Panc1 (cell line): ENCODE measurements at regions not wholly inside any gene's neighbourhood (a gene's known extent, or its start where the extent isn't known, plus 50 kb on each side); places are given as distances from the start of the nearest gene placed in this dataset.
"Not testable (repeated sequence)": the region's sequence is repeated elsewhere in the genome, so short reads cannot be mapped to it uniquely, and the experiment has no call there.

ENCODE experiments used
- ATAC-seq: fragments of 200-7000 bp; cut with Tn5 transposase; 2 replicates; pipeline ENCODE4 v1.9.1; 2020; ENCODE audit warnings: mild to moderate bottlenecking, moderate library complexity
- BruUV-seq: library from RNA; stranded (reverse); fragments of 400-500 nt; replicated peaks from 2 replicates; lab custom pipeline; 2021; lab: Mats Ljungman, UMichigan
- CTCF ChIA-PET: fragments of 300-600 bp; sonication (Branson Sonifier 250); formaldehyde crosslinking; loops from one replicate; lab custom pipeline; 2022; ENCODE audit warnings: antibody characterized with exemption; lab: Charles Lee
- POLR2A ChIA-PET: fragments of 300-600 bp; sonication (Branson Sonifier 250); formaldehyde crosslinking; loops from one replicate; lab custom pipeline; 2022; ENCODE audit warnings: antibody characterized with exemption; lab: Charles Lee
- DNase-seq: peaks from one replicate; pipeline ENCODE4 v3.0.0-alpha.2; 2010; ENCODE audit warnings: low read depth, low spot score
- H3K27ac ChIP-seq: 2 replicates; pipeline ENCODE4 v1.5.1; 2011; ENCODE audit warnings: mild to moderate bottlenecking, low read length, inconsistent platforms
- H3K27me3 ChIP-seq: fragments of 200-500 bp; sonication (Bioruptor generic); 2 replicates; pipeline ENCODE4 v1.6.0; 2014; ENCODE audit warnings: low read length, inconsistent platforms; ENCODE audit not compliant: control insufficient read depth, insufficient read depth
- H3K36me3 ChIP-seq: fragments of 200-500 bp; sonication (Bioruptor generic); 2 replicates; pipeline ENCODE4 v1.5.1; 2014; ENCODE audit warnings: inconsistent platforms, mild to moderate bottlenecking, low read length, moderate library complexity; ENCODE audit not compliant: control insufficient read depth, insufficient read depth
- H3K4me1 ChIP-seq: 2 replicates; pipeline ENCODE4 v1.5.1; 2011; ENCODE audit warnings: inconsistent platforms, mild to moderate bottlenecking, low read length, moderate library complexity; ENCODE audit not compliant: control insufficient read depth, insufficient read depth
- H3K4me3 ChIP-seq, 2 experiments: 2 replicates each; pipeline ENCODE4 v1.5.1; 2011 to 2012; ENCODE audit warnings: low read depth in 2 of 2, low read length in 2 of 2, mild to moderate bottlenecking in 2 of 2, inconsistent platforms in 1 of 2, moderate library complexity in 1 of 2
- H3K9me3 ChIP-seq: fragments of 200-500 bp; sonication (Bioruptor generic); 2 replicates; pipeline ENCODE4 v1.5.1; 2014; ENCODE audit warnings: low read depth, mild to moderate bottlenecking, inconsistent platforms, low read length, moderate library complexity; ENCODE audit not compliant: control insufficient read depth, insufficient read depth
- POLR2AphosphoS5 ChIP-seq: IDR thresholded peaks from 2 replicates; pipeline ENCODE4 v1.6.1; 2012; ENCODE audit warnings: mild to moderate bottlenecking, low read depth, low read length, moderate library complexity
- SIN3A ChIP-seq: IDR thresholded peaks from 2 replicates; pipeline ENCODE4 v1.6.1; 2012; ENCODE audit warnings: low read depth, mild to moderate bottlenecking, low read length, moderate library complexity, borderline replicate concordance; ENCODE audit not compliant: insufficient read depth
- TCF7L2 ChIP-seq: IDR thresholded peaks from 2 replicates; pipeline ENCODE4 v1.6.1; 2011; ENCODE audit warnings: mild to moderate bottlenecking, low read depth, low read length, inconsistent platforms
- in situ Hi-C: cut with HindIII; loops from 2 replicates; pipeline ENCODE4 v1.10.0; 2016; ENCODE audit warnings: low sequenced_read_pairs, low pct_unique_long_range_greater_than_20kb
- intact Hi-C: fragments of 100-400 bp; cut with micrococcal nuclease; formaldehyde crosslinking; loops from one replicate; pipeline ENCODE4 v1.10.0; 2022; ENCODE audit not compliant: unreplicated experiment
- TF ChIP-seq, protein P1 (sequence below), 2 experiments: IDR thresholded peaks; 2 replicates each; pipeline ENCODE4 v1.6.1; 2011 to 2012; ENCODE audit warnings: low read depth in 2 of 2, control low read depth in 1 of 2, low read length in 1 of 2, mild to moderate bottlenecking in 1 of 2, moderate library complexity in 1 of 2; ENCODE audit not compliant: insufficient read depth in 1 of 2
- TF ChIP-seq, protein P2 (sequence below): fragments of 450-650 bp; IDR thresholded peaks from 2 replicates; pipeline ENCODE4 v1.5.1; 2017; ENCODE audit warnings: mild to moderate bottlenecking

GRCh38 chr4:3623106-3623505 lies 90.9 kb upstream of the LRPAP1 start:
- Histone ChIP-seq H3K9me3 (no peaks in the 10 kb centered on the region), H3K4me1 (no peaks in the 10 kb centered on the region), H3K27me3 (no peaks in the 10 kb centered on the region), H3K36me3 (no peaks in the 10 kb centered on the region), H3K27ac (no peak overlapping the region), H3K4me3 (no peak overlapping the region)
- DNase-seq, result no peak
- intact Hi-C loops, result no loop called here
- POLR2A ChIA-PET, result no interaction called here
- no peak for ATAC-seq
- BruUV-seq, result no TSS peak
- TF ChIP-seq TCF7L2, result no peak
- TF ChIP-seq POLR2AphosphoS5, result no peak
- TF ChIP-seq, protein P1, sequence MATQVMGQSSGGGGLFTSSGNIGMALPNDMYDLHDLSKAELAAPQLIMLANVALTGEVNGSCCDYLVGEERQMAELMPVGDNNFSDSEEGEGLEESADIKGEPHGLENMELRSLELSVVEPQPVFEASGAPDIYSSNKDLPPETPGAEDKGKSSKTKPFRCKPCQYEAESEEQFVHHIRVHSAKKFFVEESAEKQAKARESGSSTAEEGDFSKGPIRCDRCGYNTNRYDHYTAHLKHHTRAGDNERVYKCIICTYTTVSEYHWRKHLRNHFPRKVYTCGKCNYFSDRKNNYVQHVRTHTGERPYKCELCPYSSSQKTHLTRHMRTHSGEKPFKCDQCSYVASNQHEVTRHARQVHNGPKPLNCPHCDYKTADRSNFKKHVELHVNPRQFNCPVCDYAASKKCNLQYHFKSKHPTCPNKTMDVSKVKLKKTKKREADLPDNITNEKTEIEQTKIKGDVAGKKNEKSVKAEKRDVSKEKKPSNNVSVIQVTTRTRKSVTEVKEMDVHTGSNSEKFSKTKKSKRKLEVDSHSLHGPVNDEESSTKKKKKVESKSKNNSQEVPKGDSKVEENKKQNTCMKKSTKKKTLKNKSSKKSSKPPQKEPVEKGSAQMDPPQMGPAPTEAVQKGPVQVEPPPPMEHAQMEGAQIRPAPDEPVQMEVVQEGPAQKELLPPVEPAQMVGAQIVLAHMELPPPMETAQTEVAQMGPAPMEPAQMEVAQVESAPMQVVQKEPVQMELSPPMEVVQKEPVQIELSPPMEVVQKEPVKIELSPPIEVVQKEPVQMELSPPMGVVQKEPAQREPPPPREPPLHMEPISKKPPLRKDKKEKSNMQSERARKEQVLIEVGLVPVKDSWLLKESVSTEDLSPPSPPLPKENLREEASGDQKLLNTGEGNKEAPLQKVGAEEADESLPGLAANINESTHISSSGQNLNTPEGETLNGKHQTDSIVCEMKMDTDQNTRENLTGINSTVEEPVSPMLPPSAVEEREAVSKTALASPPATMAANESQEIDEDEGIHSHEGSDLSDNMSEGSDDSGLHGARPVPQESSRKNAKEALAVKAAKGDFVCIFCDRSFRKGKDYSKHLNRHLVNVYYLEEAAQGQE (IDR thresholded peaks at IDR 0.05; ENCODE audit: insufficient read depth in 1 of 2, low read depth in 2 of 2, low read length in 1 of 2), result no peak
- no peak for TF ChIP-seq SIN3A
- TF ChIP-seq, protein P2, sequence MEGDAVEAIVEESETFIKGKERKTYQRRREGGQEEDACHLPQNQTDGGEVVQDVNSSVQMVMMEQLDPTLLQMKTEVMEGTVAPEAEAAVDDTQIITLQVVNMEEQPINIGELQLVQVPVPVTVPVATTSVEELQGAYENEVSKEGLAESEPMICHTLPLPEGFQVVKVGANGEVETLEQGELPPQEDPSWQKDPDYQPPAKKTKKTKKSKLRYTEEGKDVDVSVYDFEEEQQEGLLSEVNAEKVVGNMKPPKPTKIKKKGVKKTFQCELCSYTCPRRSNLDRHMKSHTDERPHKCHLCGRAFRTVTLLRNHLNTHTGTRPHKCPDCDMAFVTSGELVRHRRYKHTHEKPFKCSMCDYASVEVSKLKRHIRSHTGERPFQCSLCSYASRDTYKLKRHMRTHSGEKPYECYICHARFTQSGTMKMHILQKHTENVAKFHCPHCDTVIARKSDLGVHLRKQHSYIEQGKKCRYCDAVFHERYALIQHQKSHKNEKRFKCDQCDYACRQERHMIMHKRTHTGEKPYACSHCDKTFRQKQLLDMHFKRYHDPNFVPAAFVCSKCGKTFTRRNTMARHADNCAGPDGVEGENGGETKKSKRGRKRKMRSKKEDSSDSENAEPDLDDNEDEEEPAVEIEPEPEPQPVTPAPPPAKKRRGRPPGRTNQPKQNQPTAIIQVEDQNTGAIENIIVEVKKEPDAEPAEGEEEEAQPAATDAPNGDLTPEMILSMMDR, result no peak
- CTCF ChIA-PET, result no interaction called here
- in situ Hi-C loops, result no loop called here

- H3K9me3 ChIP-seq, H3K4me1 ChIP-seq, H3K36me3 ChIP-seq, CTCF ChIA-PET, H3K4me3 ChIP-seq, BruUV-seq, intact Hi-C loops, POLR2A ChIA-PET, H3K27me3 ChIP-seq, ATAC-seq, DNase-seq, H3K27ac ChIP-seq, in situ Hi-C loops: not testable (repeated sequence)
Observed at GRCh38 chr4:3620365-3620764, 88.1 kb upstream of the LRPAP1 start.

GRCh38 chr4:3619698-3620097 lies 87.5 kb upstream of the LRPAP1 start:
- POLR2A ChIA-PET, H3K4me3 ChIP-seq, CTCF ChIA-PET, ATAC-seq, in situ Hi-C loops, BruUV-seq, DNase-seq, intact Hi-C loops, H3K27me3 ChIP-seq, H3K9me3 ChIP-seq, H3K27ac ChIP-seq, H3K36me3 ChIP-seq, H3K4me1 ChIP-seq: not testable (repeated sequence)

- ATAC-seq, H3K4me1 ChIP-seq, H3K27ac ChIP-seq, BruUV-seq, POLR2A ChIA-PET, H3K9me3 ChIP-seq, H3K27me3 ChIP-seq, DNase-seq, H3K4me3 ChIP-seq, H3K36me3 ChIP-seq, intact Hi-C loops, in situ Hi-C loops: not testable (repeated sequence)
- CTCF ChIA-PET, result interaction anchor here (0.6 kb wide), 1 partner anchor 132 kb away, joined by 3 read pairs; no protein-coding TSS in a partner anchor
Observed at GRCh38 chr4:3618341-3618740, 86.1 kb upstream of the LRPAP1 start.
